ENCODE measurements at regions not wholly inside any gene's neighbourhood (a gene's known extent, or its start where the extent isn't known, plus 50 kb on each side); places are given as distances from the start of the nearest gene placed in this dataset.

- no peak for DNase-seq
Observed at GRCh38 chr7:45457591-45457990, 116.6 kb upstream of the ADCY1 start.

GRCh38 chr7:45459476-45459875 lies 114.7 kb upstream of the ADCY1 start:
- no peak for DNase-seq

GRCh38 chr7:45460379-45460778 lies 113.8 kb upstream of the ADCY1 start:
- DNase-seq, result no peak

- DNase-seq, result no peak
Observed at GRCh38 chr7:45461026-45461425, 113.1 kb upstream of the ADCY1 start.

- no peak for DNase-seq
Observed at GRCh38 chr7:45469103-45469502, 105.1 kb upstream of the ADCY1 start.

GRCh38 chr7:45470031-45470430 lies 104.1 kb upstream of the ADCY1 start:
- no peak for DNase-seq

- DNase-seq, result no peak
Observed at GRCh38 chr7:45479781-45480180, 94.4 kb upstream of the ADCY1 start.

- DNase-seq, result no peak
Observed at GRCh38 chr7:45482451-45482850, 91.7 kb upstream of the ADCY1 start.

GRCh38 chr7:45484094-45484493 lies 90.1 kb upstream of the ADCY1 start:
- DNase-seq, result no peak

- DNase-seq, result no peak
Observed at GRCh38 chr7:45486575-45486974, 87.6 kb upstream of the ADCY1 start.

- DNase-seq, result no peak
Observed at GRCh38 chr7:45494885-45495284, 79.3 kb upstream of the ADCY1 start.

GRCh38 chr7:45495618-45496017 lies 78.5 kb upstream of the ADCY1 start:
- DNase-seq, result no peak

GRCh38 chr7:45500257-45500656 lies 73.9 kb upstream of the ADCY1 start:
- no peak for DNase-seq

- DNase-seq, result no peak
Observed at GRCh38 chr7:45501791-45502190, 72.4 kb upstream of the ADCY1 start.

GRCh38 chr7:45506059-45506458 lies 68.1 kb upstream of the ADCY1 start:
- no peak for DNase-seq

GRCh38 chr7:45509222-45509621 lies 64.9 kb upstream of the ADCY1 start:
- no peak for DNase-seq

- no peak for DNase-seq
Observed at GRCh38 chr7:45511721-45512597, 62.2 kb upstream of the ADCY1 start.

- no peak for DNase-seq
Observed at GRCh38 chr7:45514944-45515343, 59.2 kb upstream of the ADCY1 start.

GRCh38 chr7:45515346-45515745 lies 58.8 kb upstream of the ADCY1 start:
- no peak for DNase-seq

All from stimulated activated CD4-positive, alpha-beta T cell treated with anti-CD3 and anti-CD28 coated beads, Interleukin-4, amount 100 ng/mL, for 4 hours (primary cell).